IMR-90 (cell line): ENCODE measurements at regions not wholly inside any gene's neighbourhood (a gene's known extent, or its start where the extent isn't known, plus 50 kb on each side); places are given as distances from the start of the nearest gene placed in this dataset.

Experiments
- ATAC-seq: fragments of 200-7000 bp; cut with Tn5 transposase; 2 replicates; pipeline ENCODE4 v1.9.1; 2020; ENCODE audit warnings: low read depth, mild to moderate bottlenecking, moderate library complexity
- BruUV-seq: library from RNA; stranded (reverse); fragments of 400-500 nt; replicated peaks from 2 replicates; lab custom pipeline; 2021; lab: Mats Ljungman, UMichigan
- CTCF ChIA-PET: fragments of 300-600 bp; formaldehyde crosslinking; extraction: SDS; loops from one replicate; lab custom pipeline; 2021; ENCODE audit warnings: antibody characterized with exemption; lab: Yijun Ruan, JAX
- POLR2A ChIA-PET: fragments of 300-600 bp; sonication (Branson Sonifier 250); formaldehyde crosslinking; loops from one replicate; lab custom pipeline; 2022; ENCODE audit warnings: antibody characterized with exemption; ENCODE audit not compliant: unreplicated experiment; lab: Charles Lee
- DNase-seq: peaks from one replicate; pipeline ENCODE4 v3.0.0; 2013
- H2AFZ ChIP-seq: replicated peaks from 2 replicates; pipeline ENCODE3; 2013; ENCODE audit warnings: low read length, mild to moderate bottlenecking; ENCODE audit not compliant: poor library complexity
- H2AK5ac ChIP-seq: 2 replicates; pipeline ENCODE4 v1.6.1; 2013; ENCODE audit warnings: low read depth, low read length, inconsistent platforms
- H2AK9ac ChIP-seq: replicated peaks from 2 replicates; pipeline ENCODE3; 2013; ENCODE audit warnings: mild to moderate bottlenecking, low read depth, low read length, moderate library complexity; ENCODE audit not compliant: poor library complexity
- H2BK120ac ChIP-seq: 2 replicates; pipeline ENCODE4 v1.6.1; 2013; ENCODE audit warnings: low read depth, low read length, inconsistent platforms
- H2BK15ac ChIP-seq: 3 replicates; pipeline ENCODE4 v1.6.1; 2013; ENCODE audit warnings: low read depth, low read length, inconsistent platforms
- H2BK20ac ChIP-seq: 2 replicates; pipeline ENCODE4 v1.6.1; 2013; ENCODE audit warnings: low read depth, mild to moderate bottlenecking, inconsistent platforms, low read length, moderate library complexity
- H2BK5ac ChIP-seq: 2 replicates; pipeline ENCODE4 v1.6.1; 2013; ENCODE audit warnings: mild to moderate bottlenecking, low read depth, low read length, inconsistent platforms; ENCODE audit not compliant: poor library complexity, severe bottlenecking
- H3K14ac ChIP-seq: replicated peaks from 2 replicates; pipeline ENCODE4 v1.6.1; 2013; ENCODE audit warnings: low read depth, low read length, inconsistent platforms
- H3K18ac ChIP-seq: 2 replicates; pipeline ENCODE4 v1.6.1; 2013; ENCODE audit warnings: low read depth, low read length, control low read depth
- H3K23ac ChIP-seq: 2 replicates; pipeline ENCODE4 v1.6.1; 2013; ENCODE audit warnings: low read depth, low read length, inconsistent platforms
- H3K27ac ChIP-seq: 2 replicates; pipeline ENCODE4 v1.5.1; 2013; ENCODE audit warnings: mild to moderate bottlenecking, control low read depth, low read length; ENCODE audit not compliant: insufficient read depth
- H3K27me3 ChIP-seq: 2 replicates; pipeline ENCODE4 v1.6.1; 2013; ENCODE audit warnings: low read length; ENCODE audit not compliant: control insufficient read depth, insufficient read depth
- H3K36me3 ChIP-seq: 2 replicates; pipeline ENCODE4 v1.6.1; 2013; ENCODE audit warnings: low read length, mixed read lengths; ENCODE audit not compliant: control insufficient read depth, insufficient read depth
- H3K4ac ChIP-seq: 2 replicates; pipeline ENCODE4 v1.6.1; 2013; ENCODE audit warnings: low read depth, low read length, inconsistent platforms
- H3K4me1 ChIP-seq: 2 replicates; pipeline ENCODE4 v1.6.1; 2013; ENCODE audit warnings: low read length, mixed read lengths; ENCODE audit not compliant: control insufficient read depth, insufficient read depth
- H3K4me2 ChIP-seq: 2 replicates; pipeline ENCODE4 v1.6.1; 2013; ENCODE audit warnings: low read depth, mild to moderate bottlenecking, control low read depth, low read length, moderate library complexity
- H3K4me3 ChIP-seq: 2 replicates; pipeline ENCODE4 v1.5.1; 2013; ENCODE audit warnings: low read depth, mild to moderate bottlenecking, control low read depth, low read length, moderate library complexity; ENCODE audit not compliant: insufficient read depth
- H3K56ac ChIP-seq: 2 replicates; pipeline ENCODE4 v1.6.1; 2013; ENCODE audit warnings: low read length, inconsistent platforms; ENCODE audit not compliant: insufficient read depth; ENCODE audit errors: extremely low read depth
- H3K79me1 ChIP-seq, 2 experiments: 2 replicates each; pipeline ENCODE4 v1.6.1; 2013; ENCODE audit warnings: low read length in 2 of 2, inconsistent platforms in 1 of 2, low read depth in 1 of 2
- H3K9ac ChIP-seq: 2 replicates; pipeline ENCODE4 v1.6.1; 2013; ENCODE audit warnings: low read depth, low read length, control low read depth
- H3K9me1 ChIP-seq: 2 replicates; pipeline ENCODE4 v1.6.1; 2013; ENCODE audit warnings: low read length, inconsistent platforms; ENCODE audit not compliant: insufficient read depth
- H3K9me3 ChIP-seq: 2 replicates; pipeline ENCODE4 v1.6.1; 2013; ENCODE audit warnings: low read length; ENCODE audit not compliant: control insufficient read depth, insufficient read depth
- H4K20me1 ChIP-seq: 2 replicates; pipeline ENCODE4 v1.6.1; 2013; ENCODE audit warnings: low read length, inconsistent platforms; ENCODE audit not compliant: insufficient read depth
- H4K5ac ChIP-seq: 2 replicates; pipeline ENCODE4 v1.6.1; 2013; ENCODE audit warnings: mild to moderate bottlenecking, low read depth, low read length, control low read depth
- H4K8ac ChIP-seq, 2 experiments: 2 replicates each; pipeline ENCODE4 v1.6.1; 2013; ENCODE audit warnings: low read depth in 2 of 2, low read length in 2 of 2, control low read depth in 1 of 2, inconsistent platforms in 1 of 2
- H4K91ac ChIP-seq: 2 replicates; pipeline ENCODE4 v1.6.1; 2013; ENCODE audit warnings: low read depth, low read length, inconsistent platforms; ENCODE audit not compliant: insufficient read depth
- CEBPB ChIP-seq: IDR thresholded peaks from 2 replicates; pipeline ENCODE4 v1.6.1; 2012; ENCODE audit warnings: low read depth, low read length, improper control_type of control experiment
- CHD1 ChIP-seq: IDR thresholded peaks from 2 replicates; pipeline ENCODE4 v1.6.1; 2012; ENCODE audit warnings: low read depth, low read length, improper control_type of control experiment
- MAFK ChIP-seq: IDR thresholded peaks from 2 replicates; pipeline ENCODE4 v1.6.1; 2012; ENCODE audit warnings: low read depth, low read length, improper control_type of control experiment
- MAZ ChIP-seq: IDR thresholded peaks from 2 replicates; pipeline ENCODE4 v1.6.1; 2012; ENCODE audit warnings: low read depth, mild to moderate bottlenecking, low read length, improper control_type of control experiment, moderate library complexity, borderline replicate concordance
- MXI1 ChIP-seq: IDR thresholded peaks from 2 replicates; pipeline ENCODE4 v1.6.1; 2012; ENCODE audit warnings: low read depth, mild to moderate bottlenecking, low read length, moderate library complexity, borderline replicate concordance
- NFE2L2 ChIP-seq: fragments of 150-350 bp; IDR thresholded peaks from 2 replicates; pipeline ENCODE4 v1.6.1; 2016; ENCODE audit warnings: low read depth, mild to moderate bottlenecking, low read length
- POLR2A ChIP-seq: IDR thresholded peaks from 2 replicates; pipeline ENCODE4 v1.6.1; 2012; ENCODE audit warnings: mild to moderate bottlenecking, low read depth, low read length
- RCOR1 ChIP-seq: IDR thresholded peaks from 2 replicates; pipeline ENCODE4 v1.6.1; 2012; ENCODE audit warnings: mild to moderate bottlenecking, low read length, improper control_type of control experiment; ENCODE audit not compliant: insufficient replicate concordance
- WGBS, 2 experiments: methylation state at CpG; one replicate each; pipeline versions ENCODE4 v1.1.5 to v1.1.7; 2013; ENCODE audit warnings: missing lambda C conversion rate in 2 of 2; ENCODE audit not compliant: insufficient read length in 1 of 2; ENCODE audit errors: extremely low coverage in 2 of 2; 5-methylcytosine and 5-hydroxymethylcytosine counted together
- dilution Hi-C: fragments of 300-500 bp; cut with HindIII; formaldehyde crosslinking; loops from one replicate; pipeline ENCODE4 v1.14.3; 2018; ENCODE audit warnings: low sequenced_read_pairs; ENCODE audit not compliant: unreplicated experiment
- in situ Hi-C: fragments of 300-500 bp; cut with MboI; formaldehyde crosslinking; loops from 3 replicates; pipeline ENCODE4 v1.14.3; 2019; ENCODE audit warnings: low sequenced_read_pairs, inconsistent platforms, mixed read lengths
- intact Hi-C: fragments of 100-400 bp; cut with micrococcal nuclease; formaldehyde crosslinking; loops from 2 replicates; pipeline ENCODE4 v1.10.0; 2022
- TF ChIP-seq, protein P1 (sequence below): fragments of 150-350 bp; IDR thresholded peaks from 2 replicates; pipeline ENCODE4 v1.6.1; 2016; ENCODE audit warnings: low read depth, mild to moderate bottlenecking, low read length, moderate library complexity, borderline replicate concordance

DNA sequence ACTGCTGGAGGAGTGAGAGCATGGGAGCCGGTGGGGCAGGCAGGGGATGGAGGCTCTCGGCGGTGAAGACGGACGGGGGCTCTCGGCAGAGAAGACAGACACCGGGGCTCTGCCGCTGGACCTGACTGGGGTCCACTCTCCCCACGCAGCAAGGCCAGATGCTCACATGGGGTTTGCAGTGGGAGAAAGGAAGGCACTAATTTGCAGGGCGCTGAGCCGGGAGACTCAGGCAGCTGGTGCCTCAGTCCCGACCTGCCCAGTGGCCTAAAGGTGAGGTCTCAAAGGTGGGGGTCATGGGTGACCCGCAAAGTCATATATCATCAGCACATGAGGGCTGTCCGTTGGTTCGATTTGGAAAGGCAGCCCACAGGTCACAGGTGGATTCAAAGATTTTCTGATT lies 187.3 kb downstream of the ERMARD start:
- Histone ChIP-seq H2BK20ac (no peak overlapping the region), H3K27me3 (no peaks in the 10 kb centered on the region), H3K18ac (no peak overlapping the region), H4K8ac (no peak overlapping the region), H3K4me3 (no peak overlapping the region), H3K9ac (no peak overlapping the region), H3K27ac (no peak overlapping the region), H4K91ac (no peak overlapping the region), H2BK15ac (no peak overlapping the region), H3K4me1 (no peaks in the 10 kb centered on the region), H2BK120ac (no peak overlapping the region), H2BK5ac (no peak overlapping the region), H2AFZ (no peak overlapping the region), H2AK9ac (no peak overlapping the region), H3K36me3 (no peaks in the 10 kb centered on the region), H3K79me1 (no peaks in the 10 kb centered on the region), H4K5ac (no peak overlapping the region), H3K23ac (no peak overlapping the region), H3K14ac (no peak overlapping the region), H3K56ac (no peak overlapping the region), H2AK5ac (no peak overlapping the region), H3K4me2 (no peak overlapping the region), H3K9me3 (peaks cover 59% of the 10 kb centered on the region), H3K9me1 (no peaks in the 10 kb centered on the region), H4K20me1 (no peaks in the 10 kb centered on the region), H3K4ac (no peak overlapping the region)
- intact Hi-C loops, result no loop called here
- DNase-seq (no peak), ATAC-seq (no peak)
- CTCF ChIA-PET, result no interaction called here
- 76% methylated on average over 11 of the region's 15 CpGs; no CpG with 5 or more reads in 1 of the 2 experiments for WGBS, 2 experiments
- in situ Hi-C loops, result no loop called here
- TF ChIP-seq CEBPB, result no peak
- TF ChIP-seq CHD1, result no peak
- no peak for TF ChIP-seq POLR2A
- TF ChIP-seq, protein P1, sequence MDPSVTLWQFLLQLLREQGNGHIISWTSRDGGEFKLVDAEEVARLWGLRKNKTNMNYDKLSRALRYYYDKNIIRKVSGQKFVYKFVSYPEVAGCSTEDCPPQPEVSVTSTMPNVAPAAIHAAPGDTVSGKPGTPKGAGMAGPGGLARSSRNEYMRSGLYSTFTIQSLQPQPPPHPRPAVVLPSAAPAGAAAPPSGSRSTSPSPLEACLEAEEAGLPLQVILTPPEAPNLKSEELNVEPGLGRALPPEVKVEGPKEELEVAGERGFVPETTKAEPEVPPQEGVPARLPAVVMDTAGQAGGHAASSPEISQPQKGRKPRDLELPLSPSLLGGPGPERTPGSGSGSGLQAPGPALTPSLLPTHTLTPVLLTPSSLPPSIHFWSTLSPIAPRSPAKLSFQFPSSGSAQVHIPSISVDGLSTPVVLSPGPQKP, result no peak
- no peak for TF ChIP-seq MAFK
- TF ChIP-seq MAZ, result no peak
- TF ChIP-seq RCOR1, result no peak
- TF ChIP-seq NFE2L2, result no peak
- TF ChIP-seq MXI1, result no peak
- POLR2A ChIA-PET, result no interaction called here
- dilution Hi-C loops, result no loop called here
- no TSS peak for BruUV-seq
